GF-D8 (cell line): ENCODE measurements at regions not wholly inside any gene's neighbourhood (a gene's known extent, or its start where the extent isn't known, plus 50 kb on each side); places are given as distances from the start of the nearest gene placed in this dataset.

Experiments
- DNase-seq: peaks from one replicate; lab custom pipeline; 2025; lab: John Stamatoyannopoulos, UW

GRCh38 chr7:136251826-136252225 is 274.7 kb upstream of the MTPN start:
- DNase-seq: no peak

GRCh38 chr7:136247211-136247610 is 270.1 kb upstream of the MTPN start:
- DNase-seq: no peak

DNA sequence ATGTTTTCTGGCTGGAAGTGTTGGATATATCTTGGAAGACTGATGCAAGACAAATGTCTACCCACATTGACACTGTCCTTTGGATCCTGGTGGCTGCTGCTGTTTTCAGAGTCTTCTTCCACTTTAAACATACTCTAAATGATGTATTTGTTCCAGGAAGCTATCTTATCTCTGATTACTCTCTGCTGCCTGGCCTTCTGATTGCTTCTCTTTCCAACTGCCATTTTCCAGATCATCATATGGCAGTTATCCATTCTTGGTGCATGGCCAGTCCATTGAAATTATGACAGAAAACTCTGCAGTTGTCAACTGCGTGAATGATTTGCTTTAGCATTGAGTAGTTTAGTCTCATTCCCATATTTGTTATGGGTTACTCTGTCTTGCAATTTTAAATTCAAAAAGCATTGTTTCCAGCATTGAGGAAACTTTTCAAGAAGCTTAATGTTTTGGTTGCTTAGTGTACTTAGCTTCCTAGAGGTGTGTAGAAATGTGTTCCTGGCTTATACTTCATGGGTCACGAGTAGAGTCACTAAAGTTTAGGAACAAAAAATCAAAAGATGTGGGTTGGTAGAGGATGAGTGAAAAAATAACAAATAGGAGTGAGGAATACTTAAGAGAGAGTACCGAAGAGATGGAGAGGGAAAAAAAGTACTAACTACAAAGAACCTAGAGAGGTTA is 268.3 kb upstream of the MTPN start:
- no peak for DNase-seq

GRCh38 chr7:136234040-136234439 is 256.9 kb upstream of the MTPN start:
- no peak for DNase-seq

GRCh38 chr7:136230210-136230609 is 253.1 kb upstream of the MTPN start:
- DNase-seq: no peak

DNA sequence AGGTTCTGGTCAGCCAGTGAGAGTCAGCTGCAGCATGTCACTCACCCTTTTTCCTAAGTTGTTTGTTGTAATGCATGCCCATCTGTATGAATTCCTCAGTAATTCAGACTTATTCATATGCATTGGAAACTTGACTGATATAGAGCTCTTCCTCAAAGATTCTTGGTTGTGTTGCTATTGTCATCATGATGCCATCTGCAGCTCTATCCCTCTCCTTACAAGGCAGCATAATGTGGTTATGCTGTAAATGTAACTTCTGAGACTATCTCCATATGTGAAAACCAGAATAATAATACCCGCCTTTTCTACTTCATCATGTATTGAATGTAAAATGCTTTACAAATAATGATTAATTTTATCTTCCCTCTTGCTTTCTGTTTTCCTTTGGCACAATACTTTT is 252.6 kb upstream of the MTPN start:
- no peak for DNase-seq

- no peak for DNase-seq
These were observed 251.0 kb upstream of the MTPN start for GRCh38 chr7:136228171-136228570.

- DNase-seq: no peak
These were observed 237.2 kb upstream of the MTPN start for GRCh38 chr7:136214356-136214755.

GRCh38 chr7:136213012-136213411 is 235.9 kb upstream of the MTPN start:
- no peak for DNase-seq

DNA sequence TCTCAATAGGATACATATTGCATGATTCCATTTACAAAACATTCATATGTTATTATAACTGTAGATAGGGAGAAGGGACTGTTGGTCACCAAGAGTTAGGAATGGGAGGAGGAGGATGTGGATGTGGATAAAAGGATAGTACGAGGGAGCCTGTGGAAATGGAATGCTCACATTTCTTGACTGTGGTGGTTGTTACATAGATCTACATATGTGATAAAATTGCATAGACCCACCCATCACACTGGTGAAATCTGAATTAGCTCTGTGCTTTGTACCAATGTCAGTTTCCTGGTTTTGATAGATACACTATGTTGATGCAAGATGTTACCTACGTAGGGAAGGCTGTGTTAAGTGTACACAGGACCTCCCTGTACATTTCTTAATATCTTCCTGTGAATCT is 233.5 kb upstream of the MTPN start:
- DNase-seq: no peak

GRCh38 chr7:136210079-136210478 is 232.9 kb upstream of the MTPN start:
- DNase-seq: no peak

GRCh38 chr7:136205956-136206355 is 228.8 kb upstream of the MTPN start:
- DNase-seq: no peak

GRCh38 chr7:136198168-136198567 is 221.0 kb upstream of the MTPN start:
- no peak for DNase-seq

GRCh38 chr7:136194878-136195277 is 217.7 kb upstream of the MTPN start:
- no peak for DNase-seq

- no peak for DNase-seq
These were observed 216.8 kb upstream of the MTPN start for GRCh38 chr7:136193940-136194339.

GRCh38 chr7:136189506-136189998 is 212.4 kb upstream of the MTPN start:
- DNase-seq: no peak

- no peak for DNase-seq
These were observed 209.1 kb upstream of the MTPN start for GRCh38 chr7:136186281-136186680.

- DNase-seq: no peak
These were observed 207.6 kb upstream of the MTPN start for GRCh38 chr7:136184719-136185118.

DNA sequence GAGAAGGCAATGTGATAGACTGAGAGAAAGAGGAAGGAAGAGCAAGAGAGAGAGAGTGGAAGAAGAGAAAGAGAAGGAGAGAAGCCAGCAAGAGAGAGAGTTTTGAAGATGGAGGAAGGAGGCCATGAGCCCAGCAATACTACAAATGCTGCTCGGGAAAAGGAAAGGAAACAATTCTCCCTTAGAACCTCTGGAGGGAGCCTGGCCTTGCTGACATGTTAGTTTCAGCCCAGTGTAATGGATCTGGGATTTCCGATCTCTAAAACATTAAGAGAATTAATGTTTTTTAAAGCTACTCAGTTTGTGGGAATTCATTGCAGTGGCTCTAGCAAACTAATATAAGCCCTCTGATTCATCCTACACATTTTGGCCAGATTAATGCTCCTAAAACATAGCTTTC is 206.8 kb upstream of the MTPN start:
- no peak for DNase-seq

GRCh38 chr7:136180984-136181383 is 203.8 kb upstream of the MTPN start:
- DNase-seq: no peak

DNA sequence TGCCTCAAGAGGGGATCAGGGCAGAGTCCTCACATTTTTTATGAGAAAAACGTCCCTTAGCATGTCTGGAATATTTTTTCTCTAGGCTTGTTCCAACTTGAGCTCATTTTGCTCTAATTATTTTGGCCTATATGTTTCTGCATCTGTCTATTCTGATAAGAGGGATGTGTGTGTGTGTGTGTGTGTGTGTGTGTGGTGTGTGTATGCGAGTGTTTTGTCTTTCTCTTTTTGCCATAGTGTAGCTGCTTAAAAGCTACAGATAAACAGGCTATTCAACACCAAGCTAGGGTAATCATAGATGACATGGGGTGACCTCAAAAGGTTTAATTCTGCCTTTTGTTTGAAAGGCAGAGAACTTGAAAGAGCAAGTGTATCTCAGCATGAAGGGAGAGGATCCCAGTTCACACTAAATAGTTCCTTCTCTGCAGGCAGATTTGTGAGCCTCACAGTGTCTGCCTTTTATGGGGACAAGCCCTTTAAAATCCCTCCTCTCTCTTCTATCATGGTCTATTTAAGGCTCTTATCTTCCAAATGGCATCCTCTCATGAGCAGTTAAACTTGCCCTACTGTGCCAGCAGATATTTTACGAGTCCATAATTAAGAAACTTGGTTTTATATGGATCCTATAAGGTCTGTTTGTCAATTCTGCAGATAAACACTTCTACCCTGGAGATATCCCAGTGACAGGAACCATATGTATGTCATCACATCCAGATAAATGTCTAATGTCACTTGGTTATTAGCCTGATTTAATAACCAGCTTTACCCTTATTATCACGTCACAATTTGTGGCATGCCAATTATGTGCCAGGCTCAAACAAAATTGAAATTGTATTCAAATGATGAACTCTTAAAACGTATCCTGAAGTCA is 202.9 kb upstream of the MTPN start:
- DNase-seq: no peak

GRCh38 chr7:136179154-136179553 is 202.0 kb upstream of the MTPN start:
- DNase-seq: no peak

- no peak for DNase-seq
These were observed 197.4 kb upstream of the MTPN start for GRCh38 chr7:136174477-136175125.
